ENCODE measurements at regions not wholly inside any gene's neighbourhood (a gene's known extent, or its start where the extent isn't known, plus 50 kb on each side); places are given as distances from the start of the nearest gene placed in this dataset.

GRCh38 chr2:74078466-74078865 lies 69.2 kb downstream of the BOLA3 start:
- Mint-ChIP-seq H3K36me3 (peaks cover 43% of the 10 kb centered on the region), H3K4me1 (peaks cover 5 to 11% (median 7%) of the 10 kb centered on the region in 4 donors), H3K27ac (peak overlapping the region in 1 of 3 donors; percentile 2), H3K4me3 (no peak overlapping the region), H3K9me3 (no peaks in the 10 kb centered on the region), H3K27me3 (no peaks in the 10 kb centered on the region)
- no peaks in the 10 kb centered on the region for H3K4me1 ChIP-seq (ENCODE audit: control insufficient read depth, insufficient read depth, low read length, poor library complexity, severe bottlenecking)
- no peaks in the 10 kb centered on the region for H3K9me3 ChIP-seq (ENCODE audit: control insufficient read depth in 2 of 2, low read length in 2 of 2)
- H3K27ac ChIP-seq (ENCODE audit: insufficient read depth, low read length, poor library complexity, severe bottlenecking): no peak overlapping the region
- no peak overlapping the region for H3K4me3 ChIP-seq (ENCODE audit: low read depth, low read length)
- ATAC-seq (ENCODE audit: low read depth in 2 of 2) (no peak), DNase-seq (no peak)
- H3K36me3 ChIP-seq (ENCODE audit: control insufficient read depth, insufficient read depth, low read length): peaks cover 48% of the 10 kb centered on the region
- H3K27me3 ChIP-seq (ENCODE audit: control insufficient read depth, insufficient read depth, low read length): no peaks in the 10 kb centered on the region

GRCh38 chr2:74079522-74080341 lies 68.0 kb downstream of the BOLA3 start:
- no peaks in the 10 kb centered on the region for H3K27me3 ChIP-seq (ENCODE audit: control insufficient read depth, insufficient read depth, low read length)
- H3K9me3 ChIP-seq (ENCODE audit: control insufficient read depth in 2 of 2, low read length in 2 of 2): no peaks in the 10 kb centered on the region
- H3K9me3 Mint-ChIP-seq: no peaks in the 10 kb centered on the region
- H3K27ac Mint-ChIP-seq: peak overlapping the region in 1 of 3 donors; percentile 65
- H3K4me1 ChIP-seq (ENCODE audit: control insufficient read depth, insufficient read depth, low read length, poor library complexity, severe bottlenecking): no peaks in the 10 kb centered on the region
- H3K4me3 Mint-ChIP-seq: no peak overlapping the region
- H3K36me3 ChIP-seq (ENCODE audit: control insufficient read depth, insufficient read depth, low read length): peaks cover 40% of the 10 kb centered on the region
- no peak overlapping the region for H3K4me3 ChIP-seq (ENCODE audit: low read depth, low read length)
- H3K27me3 Mint-ChIP-seq: no peaks in the 10 kb centered on the region
- H3K36me3 Mint-ChIP-seq: peaks cover 38% of the 10 kb centered on the region
- no peak overlapping the region for H3K27ac ChIP-seq (ENCODE audit: insufficient read depth, low read length, poor library complexity, severe bottlenecking)
- DNase-seq: no peak
- no peak for ATAC-seq (ENCODE audit: low read depth in 2 of 2)
- peaks cover 0 to 11% (median 7%) of the 10 kb centered on the region in 4 donors for H3K4me1 Mint-ChIP-seq

DNA sequence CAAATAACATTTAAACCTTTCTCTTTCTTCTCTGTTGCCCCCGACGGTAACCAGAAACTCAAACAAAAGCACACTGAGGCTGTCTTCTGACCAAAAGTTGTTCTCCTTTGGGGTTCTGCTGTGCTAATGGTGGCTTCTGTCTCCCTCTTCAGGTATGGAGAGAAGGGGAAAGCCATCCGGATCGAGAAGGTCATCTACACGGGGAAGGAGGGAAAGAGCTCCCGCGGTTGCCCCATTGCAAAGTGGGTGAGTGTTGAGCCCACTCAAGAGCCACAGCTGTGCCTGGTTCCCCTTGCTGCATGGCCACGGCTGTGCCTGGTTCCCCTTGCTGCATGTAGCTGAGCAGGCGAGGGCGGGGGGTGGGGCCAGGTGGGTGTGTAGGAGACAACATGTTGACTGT lies 67.4 kb downstream of the BOLA3 start:
- Histone ChIP-seq H3K9me3 (ENCODE audit: control insufficient read depth in 2 of 2, low read length in 2 of 2) (no peaks in the 10 kb centered on the region), H3K4me1 (ENCODE audit: control insufficient read depth, insufficient read depth, low read length, poor library complexity, severe bottlenecking) (no peaks in the 10 kb centered on the region), H3K27ac (ENCODE audit: insufficient read depth, low read length, poor library complexity, severe bottlenecking) (no peak overlapping the region), H3K36me3 (ENCODE audit: control insufficient read depth, insufficient read depth, low read length) (peaks cover 42% of the 10 kb centered on the region), H3K27me3 (ENCODE audit: control insufficient read depth, insufficient read depth, low read length) (no peaks in the 10 kb centered on the region), H3K4me3 (ENCODE audit: low read depth, low read length) (no peak overlapping the region)
- ATAC-seq (ENCODE audit: low read depth in 2 of 2): no peak
- Mint-ChIP-seq H3K27ac (no peak overlapping the region), H3K36me3 (peaks cover 38% of the 10 kb centered on the region), H3K27me3 (no peaks in the 10 kb centered on the region), H3K9me3 (no peaks in the 10 kb centered on the region), H3K4me3 (no peak overlapping the region), H3K4me1 (peaks cover 0 to 11% (median 7%) of the 10 kb centered on the region in 4 donors)
- no peak for DNase-seq

DNA sequence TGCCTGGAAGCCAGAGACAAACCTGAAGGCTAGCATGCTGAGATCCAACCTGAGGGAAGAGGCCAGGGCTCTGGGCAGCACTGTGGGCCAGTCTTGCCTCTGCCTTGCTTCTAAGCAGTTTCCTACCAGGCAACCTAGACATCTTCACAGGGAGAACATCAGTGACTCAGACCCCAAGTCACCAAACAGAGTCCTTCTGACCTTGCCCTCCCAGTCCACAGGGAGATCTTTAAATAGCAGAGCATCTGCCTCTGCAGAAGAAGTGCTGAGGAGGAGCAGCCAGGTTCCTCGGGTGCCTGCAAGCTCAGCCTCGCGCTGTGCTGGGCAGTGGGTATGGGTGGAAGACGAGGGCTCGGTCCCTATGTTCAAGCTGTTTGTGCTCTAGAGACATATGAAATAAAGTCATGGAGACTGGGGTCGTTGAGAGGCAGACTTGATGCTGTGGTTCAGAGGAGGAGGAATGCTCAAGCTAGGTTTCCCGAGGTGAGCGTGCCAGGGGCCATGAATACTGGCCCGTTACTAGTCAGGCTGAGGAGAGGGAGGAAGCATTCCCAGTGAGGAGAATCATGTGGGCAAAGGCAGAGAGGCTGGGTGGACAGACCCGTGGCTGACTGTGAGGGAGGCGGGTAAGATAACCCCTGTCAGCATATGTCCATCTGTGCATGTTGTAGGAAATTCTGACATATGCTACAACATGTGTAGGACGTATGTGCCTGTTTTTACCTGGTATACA lies 66.5 kb downstream of the BOLA3 start:
- no peak for ATAC-seq (ENCODE audit: low read depth in 2 of 2)
- Mint-ChIP-seq H3K27me3 (no peaks in the 10 kb centered on the region), H3K4me3 (no peak overlapping the region), H3K27ac (peak overlapping the region in 1 of 3 donors; percentile 54), H3K4me1 (peaks cover 0 to 6% (median 5%) of the 10 kb centered on the region in 4 donors), H3K36me3 (peaks cover 30% of the 10 kb centered on the region), H3K9me3 (no peaks in the 10 kb centered on the region)
- Histone ChIP-seq H3K9me3 (ENCODE audit: control insufficient read depth in 2 of 2, low read length in 2 of 2) (no peaks in the 10 kb centered on the region), H3K27me3 (ENCODE audit: control insufficient read depth, insufficient read depth, low read length) (no peaks in the 10 kb centered on the region), H3K36me3 (ENCODE audit: control insufficient read depth, insufficient read depth, low read length) (peaks cover 47% of the 10 kb centered on the region), H3K4me3 (ENCODE audit: low read depth, low read length) (no peak overlapping the region), H3K4me1 (ENCODE audit: control insufficient read depth, insufficient read depth, low read length, poor library complexity, severe bottlenecking) (no peaks in the 10 kb centered on the region), H3K27ac (ENCODE audit: insufficient read depth, low read length, poor library complexity, severe bottlenecking) (no peak overlapping the region)
- DNase-seq: no peak

DNA sequence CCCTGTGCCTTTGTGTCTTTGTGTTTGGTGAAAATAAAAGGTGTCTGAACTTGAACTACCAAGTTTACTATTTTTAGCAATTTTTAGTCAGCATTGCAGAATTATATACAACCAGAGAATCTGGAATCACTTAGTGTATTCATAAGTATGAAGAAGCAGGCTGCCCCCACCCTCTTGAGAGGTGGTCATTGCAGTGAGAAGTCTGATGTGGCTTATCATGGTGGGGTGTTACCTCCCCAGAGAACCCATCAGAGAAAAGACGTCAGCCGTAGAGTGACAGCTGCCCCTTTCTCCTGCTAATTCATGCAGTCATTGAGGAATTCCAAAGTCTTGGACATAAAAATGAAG lies 66.0 kb downstream of the BOLA3 start:
- Histone ChIP-seq H3K27me3 (ENCODE audit: control insufficient read depth, insufficient read depth, low read length) (no peaks in the 10 kb centered on the region), H3K4me3 (ENCODE audit: low read depth, low read length) (no peak overlapping the region), H3K27ac (ENCODE audit: insufficient read depth, low read length, poor library complexity, severe bottlenecking) (no peak overlapping the region), H3K4me1 (ENCODE audit: control insufficient read depth, insufficient read depth, low read length, poor library complexity, severe bottlenecking) (no peaks in the 10 kb centered on the region), H3K36me3 (ENCODE audit: control insufficient read depth, insufficient read depth, low read length) (peaks cover 46% of the 10 kb centered on the region), H3K9me3 (ENCODE audit: control insufficient read depth in 2 of 2, low read length in 2 of 2) (no peaks in the 10 kb centered on the region)
- Mint-ChIP-seq H3K27ac (peak overlapping the region in 2 of 3 donors; percentile 54 to 75), H3K36me3 (peaks cover 28% of the 10 kb centered on the region), H3K4me3 (no peak overlapping the region), H3K9me3 (no peaks in the 10 kb centered on the region), H3K4me1 (peaks cover 0 to 6% (median 3%) of the 10 kb centered on the region in 4 donors), H3K27me3 (no peaks in the 10 kb centered on the region)
- ATAC-seq (ENCODE audit: low read depth in 2 of 2): no peak
- no peak for DNase-seq

- Mint-ChIP-seq H3K27me3 (no peaks in the 10 kb centered on the region), H3K36me3 (peaks cover 31% of the 10 kb centered on the region), H3K4me1 (peaks cover 0 to 6% (median 2%) of the 10 kb centered on the region in 4 donors), H3K4me3 (no peak overlapping the region), H3K27ac (no peak overlapping the region), H3K9me3 (no peaks in the 10 kb centered on the region)
- ATAC-seq (ENCODE audit: low read depth in 2 of 2) (no peak), DNase-seq (no peak)
- H3K4me1 ChIP-seq (ENCODE audit: control insufficient read depth, insufficient read depth, low read length, poor library complexity, severe bottlenecking): no peaks in the 10 kb centered on the region
- no peaks in the 10 kb centered on the region for H3K27me3 ChIP-seq (ENCODE audit: control insufficient read depth, insufficient read depth, low read length)
- no peaks in the 10 kb centered on the region for H3K9me3 ChIP-seq (ENCODE audit: control insufficient read depth in 2 of 2, low read length in 2 of 2)
- H3K4me3 ChIP-seq (ENCODE audit: low read depth, low read length): no peak overlapping the region
- peaks cover 61% of the 10 kb centered on the region for H3K36me3 ChIP-seq (ENCODE audit: control insufficient read depth, insufficient read depth, low read length)
- no peak overlapping the region for H3K27ac ChIP-seq (ENCODE audit: insufficient read depth, low read length, poor library complexity, severe bottlenecking)
These were observed 64.0 kb downstream of the BOLA3 start for GRCh38 chr2:74083750-74084149.

Data from CD4-positive, CD25-positive, alpha-beta regulatory T cell (primary cell).